HG03159 (cell line): ENCODE measurements at regions not wholly inside any gene's neighbourhood (a gene's known extent, or its start where the extent isn't known, plus 50 kb on each side); places are given as distances from the start of the nearest gene placed in this dataset.

Experiments
- ATAC-seq: cut with Tn5 transposase; IDR thresholded peaks from one replicate; pipeline ENCODE4 v1.9.1; 2021; ENCODE audit warnings: mild to moderate bottlenecking, moderate library complexity; ENCODE audit not compliant: unreplicated experiment

GRCh38 chr6:54786154-54786553, 60.4 kb upstream of the FAM83B start:
- ATAC-seq = no peak

DNA sequence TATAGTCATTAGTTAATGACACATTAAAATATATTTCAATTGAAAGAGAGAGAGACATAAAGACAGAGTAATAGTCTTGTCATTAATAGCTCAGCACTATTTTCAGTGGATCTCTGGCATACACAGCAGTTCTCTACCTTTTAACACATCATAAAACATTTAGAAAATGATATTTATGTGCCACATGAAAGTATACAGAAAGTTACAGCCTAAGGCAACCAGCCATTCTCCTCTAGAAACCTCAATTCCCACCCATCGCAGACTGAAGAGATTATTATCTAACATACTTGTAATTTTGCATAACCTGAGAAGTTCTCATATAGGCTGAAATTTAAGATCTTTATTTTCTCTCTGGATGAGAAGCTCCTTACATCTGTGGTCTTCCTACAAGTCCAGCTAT, 58.7 kb upstream of the FAM83B start:
- ATAC-seq = no peak
